Panc1 (cell line): ENCODE measurements at regions not wholly inside any gene's neighbourhood (a gene's known extent, or its start where the extent isn't known, plus 50 kb on each side); places are given as distances from the start of the nearest gene placed in this dataset.

Experiments used
- CTCF ChIP-seq: fragments of 450-650 bp; IDR thresholded peaks from 2 replicates; pipeline ENCODE4 v1.5.1; 2017; ENCODE audit warnings: mild to moderate bottlenecking
- POLR2AphosphoS5 ChIP-seq: IDR thresholded peaks from 2 replicates; pipeline ENCODE4 v1.6.1; 2012; ENCODE audit warnings: mild to moderate bottlenecking, low read depth, low read length, moderate library complexity
- SIN3A ChIP-seq: IDR thresholded peaks from 2 replicates; pipeline ENCODE4 v1.6.1; 2012; ENCODE audit warnings: low read depth, mild to moderate bottlenecking, low read length, moderate library complexity, borderline replicate concordance; ENCODE audit not compliant: insufficient read depth

DNA sequence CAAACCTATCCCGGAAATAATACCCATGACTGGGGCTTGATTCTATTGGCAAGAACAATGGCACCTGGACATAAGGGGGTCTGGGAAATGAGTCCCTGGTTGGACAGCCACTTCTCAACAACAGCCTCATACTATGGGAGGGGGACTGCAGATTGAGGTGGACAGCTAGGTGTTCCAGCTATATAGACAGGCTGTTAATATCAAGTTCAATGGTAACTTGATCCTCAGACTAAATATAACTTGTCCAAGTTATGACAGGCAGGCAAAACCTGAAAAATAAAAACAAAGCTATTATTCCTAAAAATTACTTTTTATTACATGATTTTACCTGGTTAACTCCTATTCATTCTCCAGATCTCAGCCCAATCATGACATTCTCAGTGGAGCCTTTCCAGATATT lies 267.3 kb downstream of the TTC8 start:
- TF ChIP-seq CTCF (no peak), POLR2AphosphoS5 (no peak), SIN3A (no peak)
